Fibroblast of lung (primary cell): ENCODE measurements at regions not wholly inside any gene's neighbourhood (a gene's known extent, or its start where the extent isn't known, plus 50 kb on each side); places are given as distances from the start of the nearest gene placed in this dataset.
A peak's percentile ranks its signal among the peaks of the same experiment; 100 is the strongest.

Experiments
- DNase-seq, 2 donors: peaks; one replicate each; pipeline versions ENCODE4 v3.0.0 to v3.0.0-alpha.2; 2010; ENCODE audit warnings: low read depth in 2 of 2
- H2AFZ ChIP-seq: 2 replicates; pipeline ENCODE4 v1.5.1; 2012; ENCODE audit warnings: low read length, control low read depth, inconsistent platforms
- H3K27ac ChIP-seq: 2 replicates; pipeline ENCODE4 v1.5.1; 2011; ENCODE audit warnings: low read length, control low read depth; ENCODE audit not compliant: insufficient read depth
- H3K27me3 ChIP-seq: 2 replicates; pipeline ENCODE4 v1.5.1; 2011; ENCODE audit warnings: mild to moderate bottlenecking, low read length; ENCODE audit not compliant: control insufficient read depth, insufficient read depth
- H3K36me3 ChIP-seq: 2 replicates; pipeline ENCODE4 v1.5.1; 2011; ENCODE audit warnings: low read length; ENCODE audit not compliant: control insufficient read depth, insufficient read depth
- H3K4me1 ChIP-seq: 2 replicates; pipeline ENCODE4 v1.5.1; 2011; ENCODE audit warnings: low read length; ENCODE audit not compliant: control insufficient read depth, insufficient read depth; ENCODE audit errors: extremely low read depth
- H3K4me2 ChIP-seq: 2 replicates; pipeline ENCODE4 v1.5.1; 2011; ENCODE audit warnings: low read length, control low read depth; ENCODE audit not compliant: insufficient read depth; ENCODE audit errors: extremely low read depth
- H3K4me3 ChIP-seq, 4 experiments: fragments of 200-600 bp in 1 of 4; sonication (generic) in 1 of 4; replicated peaks in 1 of 4; 2 replicates each; pipeline ENCODE4 v1.5.1; 2011 to 2016; ENCODE audit warnings: low read length in 4 of 4, low read depth in 3 of 4, mild to moderate bottlenecking in 3 of 4, control low read depth in 2 of 4, inconsistent platforms in 1 of 4, mixed read lengths in 1 of 4; ENCODE audit not compliant: insufficient read depth in 1 of 4; ENCODE audit errors: control extremely low read depth in 1 of 4
- H3K79me2 ChIP-seq: 2 replicates; pipeline ENCODE4 v1.5.1; 2012; ENCODE audit warnings: mild to moderate bottlenecking, low read length, inconsistent platforms; ENCODE audit not compliant: control insufficient read depth, insufficient read depth
- H3K9ac ChIP-seq: 2 replicates; pipeline ENCODE4 v1.5.1; 2011; ENCODE audit warnings: mild to moderate bottlenecking, low read length, control low read depth; ENCODE audit not compliant: insufficient read depth
- H3K9me3 ChIP-seq: 2 replicates; pipeline ENCODE4 v1.5.1; 2012; ENCODE audit warnings: low read depth, low read length; ENCODE audit not compliant: control insufficient read depth, insufficient read depth
- H4K20me1 ChIP-seq: 2 replicates; pipeline ENCODE4 v1.5.1; 2011; ENCODE audit warnings: low read length; ENCODE audit not compliant: control insufficient read depth, insufficient read depth; ENCODE audit errors: extremely low read depth
- CTCF ChIP-seq, 2 donors: IDR thresholded peaks in 1 of 2; conservative IDR thresholded peaks in 1 of 2; 1 replicate in 1 of 2; 2 replicates in 1 of 2; pipeline ENCODE4 v1.5.1; 2011 to 2012; ENCODE audit warnings: low read length in 2 of 2, control low read depth in 1 of 2, inconsistent platforms in 1 of 2, low read depth in 1 of 2, mild to moderate bottlenecking in 1 of 2
- EZH2 ChIP-seq: IDR thresholded peaks from 2 replicates; pipeline ENCODE4 v1.5.1; 2012; ENCODE audit warnings: low read length, control low read depth, mild to moderate bottlenecking; ENCODE audit errors: missing control alignments

- H3K36me3 ChIP-seq = no peaks in the 10 kb centered on the region
- no peaks in the 10 kb centered on the region for H3K79me2 ChIP-seq
- H3K9ac ChIP-seq = no peak overlapping the region
- peak in 1 of 2 donors; percentile 75 for DNase-seq
- H3K27ac ChIP-seq = no peak overlapping the region
- TF ChIP-seq EZH2 (no peak), CTCF (conservative IDR thresholded peaks at IDR 0.05 in 1 of 2, IDR thresholded peaks at IDR 0.05 in 1 of 2; ENCODE audit: low read depth in 1 of 2, low read length in 2 of 2) (no peak)
- H3K4me1 ChIP-seq = no peaks in the 10 kb centered on the region
- no peak overlapping the region for H3K4me2 ChIP-seq
- H3K9me3 ChIP-seq = no peaks in the 10 kb centered on the region
- H3K4me3 ChIP-seq = no peak overlapping the region
- no peaks in the 10 kb centered on the region for H4K20me1 ChIP-seq
- no peak overlapping the region for H2AFZ ChIP-seq
- no peaks in the 10 kb centered on the region for H3K27me3 ChIP-seq
Measured at GRCh38 chr13:47025791-47026447, 129.1 kb upstream of the HTR2A start.

- no peak overlapping the region for H3K27ac ChIP-seq
- H3K27me3 ChIP-seq = no peaks in the 10 kb centered on the region
- H3K9ac ChIP-seq = no peak overlapping the region
- H3K4me2 ChIP-seq = no peak overlapping the region
- no peaks in the 10 kb centered on the region for H3K36me3 ChIP-seq
- no peak for DNase-seq
- H4K20me1 ChIP-seq = no peaks in the 10 kb centered on the region
- H2AFZ ChIP-seq = no peak overlapping the region
- H3K79me2 ChIP-seq = no peaks in the 10 kb centered on the region
- no peak overlapping the region for H3K4me3 ChIP-seq
- no peaks in the 10 kb centered on the region for H3K9me3 ChIP-seq
- TF ChIP-seq CTCF (conservative IDR thresholded peaks at IDR 0.05 in 1 of 2, IDR thresholded peaks at IDR 0.05 in 1 of 2; ENCODE audit: low read depth in 1 of 2, low read length in 2 of 2) = no peak
- TF ChIP-seq EZH2 = no peak
- no peaks in the 10 kb centered on the region for H3K4me1 ChIP-seq
Measured at GRCh38 chr13:47019977-47020376, 123.1 kb upstream of the HTR2A start.

GRCh38 chr13:47017476-47017875, 120.6 kb upstream of the HTR2A start:
- Histone ChIP-seq H3K27ac (no peak overlapping the region), H3K9ac (no peak overlapping the region), H3K4me1 (no peaks in the 10 kb centered on the region), H3K9me3 (no peaks in the 10 kb centered on the region), H2AFZ (no peak overlapping the region), H4K20me1 (no peaks in the 10 kb centered on the region), H3K4me2 (no peak overlapping the region), H3K4me3 (no peak overlapping the region), H3K79me2 (no peaks in the 10 kb centered on the region), H3K36me3 (no peaks in the 10 kb centered on the region), H3K27me3 (no peaks in the 10 kb centered on the region)
- DNase-seq = peak; percentile 18 to 27
- no peak for TF ChIP-seq CTCF (conservative IDR thresholded peaks at IDR 0.05 in 1 of 2, IDR thresholded peaks at IDR 0.05 in 1 of 2; ENCODE audit: low read depth in 1 of 2, low read length in 2 of 2)
- no peak for TF ChIP-seq EZH2
